ENCODE measurements at regions not wholly inside any gene's neighbourhood (a gene's known extent, or its start where the extent isn't known, plus 50 kb on each side); places are given as distances from the start of the nearest gene placed in this dataset.

GRCh38 chr6:84514089-84514971 is 250.1 kb downstream of the TBX18 start:
- Histone ChIP-seq H3K4me3 (ENCODE audit: low read depth, low read length) (no peak overlapping the region), H3K36me3 (no peaks in the 10 kb centered on the region), H3K9me3 (ENCODE audit: severe bottlenecking) (no peaks in the 10 kb centered on the region), H3K27me3 (ENCODE audit: insufficient read depth, low read depth, severe bottlenecking) (no peaks in the 10 kb centered on the region), H3K27ac (no peak overlapping the region)
- no peak for TF ChIP-seq CTCF (IDR thresholded peaks at IDR 0.05; ENCODE audit: low read depth, low read length)
- DNase-seq: no peak

- H3K27me3 ChIP-seq (ENCODE audit: insufficient read depth, low read depth, severe bottlenecking): no peaks in the 10 kb centered on the region
- no peak overlapping the region for H3K4me3 ChIP-seq (ENCODE audit: low read depth, low read length)
- TF ChIP-seq CTCF (IDR thresholded peaks at IDR 0.05; ENCODE audit: low read depth, low read length): no peak
- no peaks in the 10 kb centered on the region for H3K9me3 ChIP-seq (ENCODE audit: severe bottlenecking)
- H3K36me3 ChIP-seq: no peaks in the 10 kb centered on the region
- no peak overlapping the region for H3K27ac ChIP-seq
- DNase-seq: no peak
These were observed 252.0 kb downstream of the TBX18 start for GRCh38 chr6:84512391-84512790.

- Histone ChIP-seq H3K27ac (no peak overlapping the region), H3K27me3 (ENCODE audit: insufficient read depth, low read depth, severe bottlenecking) (no peaks in the 10 kb centered on the region), H3K4me3 (ENCODE audit: low read depth, low read length) (no peak overlapping the region), H3K9me3 (ENCODE audit: severe bottlenecking) (no peaks in the 10 kb centered on the region), H3K36me3 (no peaks in the 10 kb centered on the region)
- no peak for TF ChIP-seq CTCF (IDR thresholded peaks at IDR 0.05; ENCODE audit: low read depth, low read length)
- no peak for DNase-seq
These were observed 252.5 kb downstream of the TBX18 start for GRCh38 chr6:84511929-84512328.

- DNase-seq: no peak
- TF ChIP-seq CTCF (IDR thresholded peaks at IDR 0.05; ENCODE audit: low read depth, low read length): no peak
- H3K27me3 ChIP-seq (ENCODE audit: insufficient read depth, low read depth, severe bottlenecking): no peaks in the 10 kb centered on the region
- no peak overlapping the region for H3K4me3 ChIP-seq (ENCODE audit: low read depth, low read length)
- H3K9me3 ChIP-seq (ENCODE audit: severe bottlenecking): no peaks in the 10 kb centered on the region
- H3K36me3 ChIP-seq: no peaks in the 10 kb centered on the region
- no peak overlapping the region for H3K27ac ChIP-seq
These were observed 255.4 kb downstream of the TBX18 start for GRCh38 chr6:84508981-84509380.

- DNase-seq: no peak
- TF ChIP-seq CTCF (IDR thresholded peaks at IDR 0.05; ENCODE audit: low read depth, low read length): no peak
- H3K36me3 ChIP-seq: no peaks in the 10 kb centered on the region
- no peaks in the 10 kb centered on the region for H3K27me3 ChIP-seq (ENCODE audit: insufficient read depth, low read depth, severe bottlenecking)
- H3K4me3 ChIP-seq (ENCODE audit: low read depth, low read length): no peak overlapping the region
- H3K27ac ChIP-seq: no peak overlapping the region
- H3K9me3 ChIP-seq (ENCODE audit: severe bottlenecking): no peaks in the 10 kb centered on the region
These were observed 256.1 kb downstream of the TBX18 start for GRCh38 chr6:84508334-84508733.

GRCh38 chr6:84504025-84504424 is 260.4 kb downstream of the TBX18 start:
- Histone ChIP-seq H3K27ac (no peak overlapping the region), H3K36me3 (no peaks in the 10 kb centered on the region), H3K27me3 (ENCODE audit: insufficient read depth, low read depth, severe bottlenecking) (no peaks in the 10 kb centered on the region), H3K9me3 (ENCODE audit: severe bottlenecking) (no peaks in the 10 kb centered on the region), H3K4me3 (ENCODE audit: low read depth, low read length) (no peak overlapping the region)
- no peak for DNase-seq
- TF ChIP-seq CTCF (IDR thresholded peaks at IDR 0.05; ENCODE audit: low read depth, low read length): 0 out of 2 replicates have a peak, but pooled peaks have one; percentile 2

Measured in WERI-Rb-1 (cell line).